ENCODE measurements at regions not wholly inside any gene's neighbourhood (a gene's known extent, or its start where the extent isn't known, plus 50 kb on each side); places are given as distances from the start of the nearest gene placed in this dataset.

DNA sequence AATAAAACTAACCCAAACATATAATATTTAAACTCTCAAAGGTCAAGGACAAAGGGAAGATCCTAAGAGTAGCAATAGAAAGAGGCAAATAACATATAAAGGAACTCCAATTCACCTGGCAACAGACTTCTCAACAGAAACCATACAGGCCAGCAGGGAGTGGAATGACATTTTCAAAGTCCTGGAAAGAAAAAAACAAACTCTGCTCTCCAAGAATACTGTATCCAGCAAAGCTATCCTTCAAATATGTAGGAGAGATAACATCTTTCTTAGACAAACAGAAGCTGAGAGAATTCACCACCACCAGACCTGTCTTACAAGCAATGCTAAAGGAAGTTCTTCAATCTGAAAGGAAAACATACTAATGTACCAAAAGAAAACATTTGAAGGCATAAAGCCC is 51.5 kb upstream of the TMEM158 start:
- no peak for DNase-seq

DNA sequence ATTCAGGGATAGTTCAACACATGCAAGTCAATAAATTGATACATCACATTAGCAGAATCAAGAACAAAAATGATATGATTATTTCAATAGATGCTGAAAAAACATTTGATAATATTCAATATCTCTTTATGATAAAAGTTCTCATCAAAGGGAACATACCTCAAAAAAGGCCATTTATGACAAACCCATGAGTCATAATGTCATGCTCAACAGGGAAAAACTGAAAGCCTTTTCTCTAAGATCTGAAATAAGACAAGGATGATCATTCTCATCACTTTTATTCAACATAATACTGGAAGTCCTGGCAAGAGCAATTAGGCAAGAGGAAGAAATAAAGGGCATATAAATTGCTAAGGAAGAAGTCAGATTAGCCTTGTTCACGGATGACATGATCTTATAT is 54.1 kb upstream of the TMEM158 start:
- no peak for DNase-seq

DNA sequence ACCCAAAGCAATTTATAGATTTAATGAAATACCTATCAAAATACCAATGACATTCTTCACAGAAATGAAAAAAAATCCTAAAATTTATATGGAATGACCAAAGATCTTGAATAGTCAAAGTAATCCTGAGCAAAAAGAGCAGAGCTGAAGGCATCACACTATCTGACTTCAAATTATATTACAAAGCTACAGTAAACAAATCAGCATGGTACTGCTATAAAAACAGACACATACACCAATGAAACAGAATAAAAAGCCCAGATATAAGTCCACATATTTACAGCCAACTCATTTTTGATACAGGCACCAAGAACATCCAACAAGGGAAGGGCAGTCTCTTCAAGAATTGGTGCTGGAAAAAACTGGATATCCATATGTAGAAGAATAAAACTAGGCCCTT is 54.9 kb upstream of the TMEM158 start:
- no peak for DNase-seq

DNA sequence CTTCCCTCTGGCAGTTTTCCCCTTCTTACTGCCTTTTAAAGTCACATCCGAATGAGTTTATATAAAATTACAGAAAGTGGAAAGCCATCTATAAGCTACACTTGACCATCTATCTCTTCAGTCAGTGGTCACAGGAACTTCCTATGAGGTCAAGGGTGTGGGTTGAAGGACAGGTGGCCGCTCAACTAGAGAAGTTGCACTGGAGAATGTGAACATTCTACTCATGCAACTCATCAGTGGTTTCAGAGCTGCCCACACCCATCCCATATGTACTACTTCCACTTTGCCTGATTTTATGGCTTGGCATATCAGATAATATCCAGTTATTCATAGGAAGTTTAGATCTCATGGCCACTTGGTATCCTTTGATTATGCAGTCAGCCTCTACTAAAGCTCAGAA is 57.4 kb upstream of the TMEM158 start:
- DNase-seq, result no peak

DNA sequence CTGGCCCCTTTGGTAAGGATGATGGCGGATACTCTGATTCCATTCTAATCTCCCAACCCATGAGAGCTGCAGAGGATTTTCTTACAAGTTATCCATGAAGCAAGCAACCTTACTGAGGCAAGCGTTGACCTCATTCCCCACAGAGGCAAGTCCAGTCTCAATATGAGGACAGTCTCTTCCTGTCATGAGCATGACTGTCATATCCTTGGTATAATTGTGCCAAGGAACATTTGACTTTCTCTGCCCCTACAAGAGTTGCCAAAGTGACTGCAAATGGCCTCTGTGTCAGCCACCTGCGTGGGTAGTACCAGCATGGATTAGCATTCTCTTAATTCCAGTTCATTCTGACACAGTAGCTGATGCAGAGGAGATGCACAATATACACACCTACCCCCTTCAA is 71.2 kb upstream of the TMEM158 start:
- DNase-seq, result no peak

DNA sequence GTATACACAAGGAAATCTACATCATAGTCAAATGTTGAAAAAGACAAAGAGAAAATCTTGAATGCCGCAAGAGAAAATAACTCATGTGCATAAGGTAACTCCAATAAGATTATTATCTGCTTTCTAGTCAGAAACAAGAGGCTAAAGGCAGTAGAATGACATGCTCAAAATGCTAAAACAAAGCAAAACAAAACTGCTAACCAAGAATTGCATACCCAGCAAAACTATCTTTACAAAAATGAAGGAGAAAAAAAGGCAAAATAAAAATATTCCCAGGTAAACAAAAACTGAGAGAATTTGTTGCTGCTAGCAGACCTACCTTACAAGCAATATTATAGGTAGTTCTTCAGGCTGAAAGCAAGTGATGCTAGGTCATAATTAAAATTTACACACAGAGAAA is 76.4 kb upstream of the TMEM158 start:
- no peak for DNase-seq

DNA sequence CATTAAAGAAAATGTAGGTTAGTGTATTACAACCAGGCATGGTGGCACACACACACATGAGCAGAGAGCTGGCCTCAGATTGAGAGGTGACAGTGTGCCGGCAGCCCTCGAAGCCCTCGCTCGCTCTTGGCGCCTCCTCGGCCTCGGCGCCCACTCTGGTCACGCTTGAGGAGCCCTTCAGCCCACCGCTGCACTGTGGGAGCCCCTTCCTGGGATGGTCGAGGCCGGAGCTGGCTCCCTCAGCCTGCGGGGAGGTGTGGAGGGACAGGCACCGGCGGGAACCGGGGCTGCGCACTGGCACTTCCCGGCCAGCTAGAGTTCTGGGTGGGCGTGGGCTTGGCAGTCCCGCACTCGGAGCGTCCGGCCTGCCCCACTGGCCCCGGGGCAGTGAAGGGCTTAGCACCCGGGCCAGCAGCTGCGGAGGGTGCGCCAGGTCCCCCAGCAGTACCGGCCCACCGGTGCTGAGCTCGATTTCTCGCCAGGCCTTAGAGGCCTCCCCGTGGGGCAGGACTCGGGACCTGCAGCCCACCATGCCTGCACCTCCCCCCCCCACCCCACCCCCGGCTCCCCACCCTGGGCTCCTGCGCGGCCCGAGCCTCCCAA is 80.4 kb upstream of the TMEM158 start:
- no peak for DNase-seq

DNA sequence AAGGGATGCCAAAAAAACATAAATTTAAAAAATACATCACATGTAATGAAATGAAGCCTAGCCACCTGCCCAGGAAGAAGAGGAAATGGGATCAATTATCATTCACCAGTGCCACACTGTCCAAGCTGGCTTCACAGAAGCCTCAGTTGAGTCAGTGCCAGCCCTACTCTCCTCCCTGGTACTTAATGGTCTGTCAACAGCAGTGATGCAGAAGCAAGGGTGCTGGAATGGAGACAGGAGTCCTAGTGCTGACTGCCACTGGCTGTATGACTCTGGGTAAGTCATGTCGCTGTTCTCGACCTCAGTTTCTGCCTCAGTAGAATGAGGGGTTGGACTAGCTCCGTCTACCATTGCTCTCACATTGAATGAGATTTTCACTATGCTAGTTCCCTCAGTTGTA is 78.5 kb upstream of the LARS2 start:
- DNase-seq, result no peak

DNA sequence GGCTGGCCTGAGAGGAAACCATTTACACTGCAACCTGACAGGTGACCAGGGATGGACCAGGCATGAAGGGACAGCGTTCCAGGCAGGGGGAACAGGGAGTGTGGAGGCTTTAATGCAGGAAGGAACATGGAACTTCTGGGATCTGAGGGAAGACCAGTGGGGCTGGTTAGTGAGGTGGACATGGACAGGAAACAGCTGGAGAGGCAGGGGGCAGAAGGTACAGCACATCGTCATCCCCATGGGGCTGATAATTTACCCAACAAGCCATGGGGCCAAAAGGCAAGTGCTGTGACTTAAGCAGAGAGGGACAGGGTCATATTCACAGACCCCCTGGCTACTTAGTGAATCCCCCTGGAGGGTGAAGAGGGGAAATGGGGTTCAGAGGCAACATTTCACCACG is 77.0 kb upstream of the LARS2 start:
- no peak for DNase-seq

DNA sequence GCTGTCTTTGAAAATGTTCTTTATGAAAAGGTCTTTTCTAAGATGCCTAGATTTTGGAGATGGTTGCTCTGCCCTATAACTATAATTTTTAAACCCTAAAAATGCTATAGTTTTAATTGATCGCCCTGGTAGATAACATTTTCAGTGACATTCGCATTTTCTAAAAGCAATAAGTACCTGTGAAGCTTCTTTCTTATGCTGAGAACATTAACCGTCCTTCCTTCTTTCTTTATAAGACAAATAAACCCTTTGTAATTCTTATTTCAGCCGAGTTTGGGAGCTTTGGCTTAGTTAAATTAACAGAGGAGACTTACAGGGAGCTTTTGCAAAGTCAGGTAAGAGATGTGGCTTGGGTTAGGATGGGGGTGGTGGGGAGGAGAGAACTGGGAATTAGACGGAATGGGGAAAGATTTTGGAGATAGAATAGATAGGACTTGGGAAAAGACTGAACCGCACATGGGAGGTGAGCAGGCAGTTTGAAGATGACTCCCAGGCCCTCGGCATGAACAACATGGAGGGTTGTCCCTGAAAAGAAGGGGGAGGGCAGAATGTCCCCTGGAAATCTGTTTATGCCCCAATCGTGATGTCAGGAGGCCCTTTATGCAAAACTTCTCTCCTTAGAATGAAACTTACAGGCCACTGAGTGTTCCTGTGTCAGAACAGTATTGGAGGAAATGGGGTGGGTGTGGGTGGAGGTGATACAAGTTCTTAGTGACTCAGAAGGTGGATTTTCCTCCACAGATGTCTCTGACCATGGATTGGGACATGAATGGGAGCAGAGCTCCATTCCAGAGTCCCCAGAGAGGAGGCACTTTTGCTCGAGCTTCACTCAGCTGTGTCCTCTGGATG is 76.2 kb upstream of the LARS2 start:
- DNase-seq, result no peak

DNA sequence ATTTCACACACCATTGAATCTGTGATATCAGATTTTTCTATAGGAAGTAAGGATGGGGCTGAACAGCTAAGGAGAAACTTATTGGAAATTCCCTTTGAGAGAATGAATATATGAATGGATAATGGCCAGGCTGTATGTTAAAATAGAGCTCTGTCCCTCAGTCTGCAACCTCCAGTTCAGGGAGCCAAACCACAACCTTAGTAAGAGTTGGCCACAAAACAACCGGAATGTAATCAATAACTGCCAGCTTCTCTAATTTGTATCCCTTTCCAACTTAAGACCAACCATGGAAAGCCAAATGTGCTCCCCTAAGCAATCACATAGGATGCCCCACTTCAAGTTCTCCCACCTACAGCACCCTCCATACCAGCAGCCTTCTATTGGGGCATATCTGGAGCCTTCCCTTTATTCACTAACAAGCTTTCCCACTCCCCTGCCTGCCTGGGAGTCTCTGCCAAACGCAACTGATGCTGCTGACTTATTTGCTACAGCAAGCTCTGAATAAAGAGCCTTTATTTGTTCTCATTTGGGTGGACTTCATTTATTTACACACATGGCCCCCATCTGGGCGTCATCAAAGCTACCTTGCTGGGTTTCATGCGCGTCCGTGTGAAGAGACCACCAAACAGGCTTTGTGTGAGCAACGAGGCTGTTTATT is 75.4 kb upstream of the LARS2 start:
- no peak for DNase-seq

DNA sequence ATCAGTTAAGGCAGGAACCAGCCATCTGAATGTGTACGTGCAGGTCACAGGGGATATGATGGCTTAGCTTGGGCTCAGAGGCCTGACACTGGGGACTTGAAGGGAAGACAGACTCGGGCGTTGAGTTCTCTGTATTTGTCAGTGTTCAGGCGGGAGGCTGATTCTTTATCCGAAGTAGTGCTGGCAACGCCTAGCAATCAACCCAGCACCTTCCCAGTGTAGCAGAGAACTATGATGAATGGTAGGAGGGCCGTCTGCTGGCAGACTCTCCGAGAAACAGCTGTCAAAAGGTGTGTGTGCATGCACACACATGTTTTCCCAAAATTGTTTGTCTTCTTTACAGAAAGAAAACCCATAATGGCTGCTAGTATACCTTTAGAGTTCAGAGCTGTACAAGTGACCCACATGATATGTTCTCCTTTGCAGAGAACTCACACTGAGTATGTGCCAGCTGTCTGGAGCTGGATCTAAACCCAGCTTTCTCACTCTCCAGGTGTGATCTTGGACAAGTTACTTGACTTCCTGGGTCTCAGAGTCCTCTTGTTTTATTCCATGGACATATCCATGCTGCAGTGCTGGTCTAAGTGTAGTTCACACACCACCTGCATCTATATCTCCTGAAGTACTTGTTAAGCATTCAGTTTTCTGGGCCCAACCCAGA is 74.5 kb upstream of the LARS2 start:
- DNase-seq, result no peak

DNA sequence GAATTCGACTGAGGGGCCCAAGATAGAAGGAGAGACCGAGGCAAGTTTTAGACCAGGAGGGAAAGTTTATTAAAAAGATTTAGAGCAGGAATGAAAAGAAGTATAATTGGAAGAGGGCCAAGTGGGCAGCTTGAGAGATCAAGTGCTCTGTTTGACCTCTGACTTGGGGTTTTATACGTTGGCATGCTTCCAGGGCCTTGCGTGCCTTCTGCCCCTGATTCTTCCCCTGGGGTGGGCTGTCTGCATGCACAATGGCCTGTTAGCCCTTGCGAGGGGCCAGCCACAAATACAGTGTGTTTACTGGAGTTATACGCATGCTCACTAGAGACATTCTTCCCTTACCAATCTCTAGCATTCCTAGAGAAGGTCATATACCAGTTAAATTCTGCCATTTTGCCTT is 70.7 kb upstream of the LARS2 start:
- no peak for DNase-seq

DNA sequence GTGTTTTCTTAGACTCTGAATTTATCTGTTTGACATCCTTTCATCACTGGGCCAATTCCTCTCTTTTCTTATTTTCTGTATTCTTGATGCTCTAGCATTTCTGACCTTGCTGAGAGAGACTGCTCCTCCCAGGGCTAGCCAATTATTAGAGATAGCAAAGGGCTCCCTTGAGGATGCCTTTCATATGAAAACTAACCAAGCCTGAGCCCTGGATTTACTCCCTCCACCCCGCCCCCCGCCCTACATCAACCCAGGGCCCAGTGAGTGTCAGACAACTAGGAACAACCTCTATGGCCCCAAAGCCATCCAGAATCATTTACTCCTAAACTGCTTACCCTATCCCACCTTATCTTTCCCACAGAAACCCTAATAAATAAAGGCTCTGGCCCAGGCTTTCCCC is 69.7 kb upstream of the LARS2 start:
- DNase-seq, result no peak

DNA sequence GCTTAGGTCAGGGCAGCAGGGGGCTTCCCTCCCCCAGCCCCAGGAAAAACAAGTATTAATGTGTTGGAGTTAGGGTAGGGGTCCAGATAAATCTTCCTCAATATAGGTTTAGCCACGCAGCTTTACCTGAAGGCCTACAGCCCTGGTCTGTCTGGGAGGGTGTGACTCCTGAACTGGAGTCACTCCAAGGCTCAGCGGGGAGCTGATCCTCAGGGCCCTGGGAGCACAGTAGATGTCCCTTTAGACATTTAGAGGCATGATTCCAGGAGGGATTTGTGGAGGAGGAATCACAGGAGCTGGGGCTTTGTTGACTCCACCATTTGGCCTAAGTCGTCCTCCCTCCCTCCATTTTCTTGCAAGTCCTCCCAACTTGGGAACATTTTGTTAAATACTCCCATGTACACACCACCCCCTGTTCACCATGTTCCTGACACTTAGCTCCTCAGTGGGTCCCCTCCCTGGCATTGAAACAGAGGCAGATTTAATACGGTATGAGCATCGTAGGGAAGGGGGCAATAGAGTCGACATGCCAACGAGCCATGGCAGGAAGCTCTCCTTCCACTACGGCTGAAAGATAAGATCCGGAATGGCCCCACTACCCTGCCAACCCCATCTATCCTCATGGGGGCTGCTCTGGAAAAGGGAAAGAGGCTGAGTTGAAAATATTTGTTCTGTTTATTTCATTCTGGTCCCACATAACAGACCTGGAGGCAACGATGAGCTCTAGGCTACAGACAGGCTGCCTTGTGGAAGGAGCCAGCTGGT is 69.0 kb upstream of the LARS2 start:
- DNase-seq, result no peak

DNA sequence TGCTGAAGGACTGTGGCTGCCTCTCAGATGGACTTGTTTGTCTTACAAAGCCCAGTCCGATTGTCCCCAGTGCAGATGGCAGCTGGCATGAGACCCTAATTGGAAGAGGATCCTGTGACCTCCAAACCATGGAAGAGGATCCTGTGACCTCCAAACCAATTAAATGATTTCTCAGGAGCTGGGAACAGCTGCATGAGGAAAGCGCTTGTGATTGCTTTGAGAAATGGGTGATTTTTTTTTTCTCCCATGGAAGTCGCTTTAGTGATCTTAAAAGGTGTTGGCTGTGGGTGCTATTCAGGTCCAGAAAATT is 68.4 kb upstream of the LARS2 start:
- no peak for DNase-seq

DNA sequence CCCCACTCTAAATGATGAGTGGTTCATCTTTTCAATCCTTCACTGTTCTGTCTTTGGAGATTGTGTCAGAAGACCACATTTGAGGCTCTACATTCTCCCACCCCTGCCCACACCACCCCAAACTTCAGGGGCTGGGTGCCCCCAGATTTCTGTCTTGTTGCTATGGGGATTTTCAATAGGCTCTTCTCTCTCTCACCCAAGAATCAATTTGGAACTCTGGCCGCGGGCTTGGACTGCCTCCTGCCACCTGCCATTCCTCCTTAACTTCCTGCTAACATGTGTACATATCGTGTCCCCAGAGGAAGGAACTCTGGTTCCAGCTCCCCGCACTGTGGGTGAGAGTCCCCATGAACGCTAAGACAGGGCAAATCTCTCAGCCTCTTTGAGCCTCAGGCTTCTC is 67.4 kb upstream of the LARS2 start:
- DNase-seq, result no peak

DNA sequence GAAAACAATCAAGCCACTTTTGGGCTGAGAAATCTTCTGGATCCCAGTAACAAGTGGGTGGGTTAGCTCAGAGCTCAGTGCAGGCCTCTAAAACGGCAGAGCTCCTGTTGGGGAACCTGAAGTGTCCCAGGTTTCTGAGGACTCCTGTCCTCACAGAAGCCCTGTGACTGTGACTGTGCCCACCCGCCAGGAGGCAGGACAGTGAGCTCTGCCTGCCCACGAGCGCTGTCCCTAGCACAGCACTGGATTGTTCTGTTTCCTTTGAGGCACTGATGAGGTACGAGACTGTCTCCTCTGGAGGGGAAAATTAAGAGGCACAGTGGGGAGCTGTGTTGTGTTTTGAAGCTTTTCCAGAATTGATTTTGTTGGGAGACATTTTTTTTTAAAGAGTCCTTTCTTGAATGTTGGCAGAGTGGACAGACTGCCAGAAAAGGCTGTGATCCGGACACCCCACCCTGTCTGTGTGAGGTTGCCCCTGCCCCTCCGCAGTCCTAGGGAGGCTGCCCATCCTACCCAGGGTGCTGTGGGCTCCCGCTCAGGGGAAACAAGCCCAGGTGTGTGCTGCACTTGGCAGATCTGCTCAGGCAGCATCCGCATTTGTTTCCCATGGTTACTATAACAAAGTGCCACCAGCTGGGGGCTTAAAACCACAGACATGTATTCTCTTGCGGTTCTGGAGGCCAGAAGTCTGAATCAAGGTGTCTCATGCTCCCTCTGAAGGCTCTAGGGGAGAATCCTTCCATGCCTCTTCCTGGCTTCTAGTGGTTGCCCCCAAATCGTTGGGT is 66.6 kb upstream of the LARS2 start:
- no peak for DNase-seq

DNA sequence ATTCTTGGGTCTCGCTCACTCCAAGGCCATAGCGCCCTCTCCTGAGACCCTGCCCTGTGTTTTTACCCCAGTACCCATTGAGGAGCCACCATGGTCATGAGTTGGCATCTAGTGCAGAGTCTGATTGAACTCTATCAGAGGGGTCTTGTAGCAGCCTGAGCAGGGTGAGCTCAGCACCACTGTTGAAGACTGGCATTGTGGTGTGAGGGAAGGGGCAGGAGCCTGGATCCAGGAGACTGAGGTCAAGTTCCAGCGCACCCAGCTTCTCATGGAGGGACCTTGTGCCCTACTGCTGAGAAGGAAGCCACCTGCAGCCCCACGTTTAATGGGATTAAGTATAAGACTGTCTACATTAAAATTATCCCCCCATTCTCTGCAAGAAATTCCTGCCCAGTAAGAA is 65.8 kb upstream of the LARS2 start:
- no peak for DNase-seq

DNA sequence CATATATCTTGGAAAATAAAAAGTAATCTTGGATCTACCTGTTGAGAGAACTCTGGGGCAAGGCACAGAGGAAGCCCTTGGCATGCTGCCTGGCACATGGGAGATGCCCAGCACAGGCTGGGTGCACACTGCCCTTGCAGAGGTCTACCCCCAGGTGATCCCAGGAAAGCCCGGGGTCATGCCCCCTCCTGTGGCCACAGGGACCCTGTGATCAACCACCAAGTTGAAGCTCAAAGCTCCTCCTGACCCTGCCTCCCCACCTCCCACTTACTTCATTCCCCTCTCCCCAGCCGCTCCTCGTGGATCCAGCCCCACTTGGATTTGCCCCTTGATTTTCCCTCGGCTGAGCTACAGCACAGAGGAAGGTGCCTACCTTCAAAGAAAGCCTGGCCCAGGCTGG is 62.7 kb upstream of the LARS2 start:
- no peak for DNase-seq

DNA sequence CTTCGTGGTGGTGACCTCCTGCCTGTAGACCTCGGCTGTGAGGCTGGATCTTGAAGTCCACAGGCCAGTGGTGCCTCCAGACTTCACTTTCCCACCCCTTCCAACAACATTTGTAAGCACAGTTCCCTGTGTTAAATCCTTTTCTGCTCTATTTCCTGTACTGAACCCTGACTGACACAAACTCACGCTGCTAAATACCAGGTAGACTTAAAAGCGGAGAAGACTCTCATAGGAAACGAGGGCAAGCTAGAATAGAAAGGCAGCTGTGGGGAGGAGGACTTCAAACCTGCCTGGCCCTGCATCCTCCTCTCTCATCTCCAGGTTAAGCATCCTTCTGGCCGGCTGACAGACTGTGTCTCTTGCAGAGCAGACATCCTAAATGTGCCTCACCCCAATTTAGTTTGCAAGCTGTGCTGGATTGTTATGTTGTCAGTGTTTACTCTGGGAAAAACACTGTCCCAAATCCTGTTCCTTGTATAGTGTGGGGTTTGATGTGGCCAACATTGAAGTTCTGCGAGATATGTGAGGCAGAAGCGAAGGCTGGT is 58.5 kb upstream of the LARS2 start:
- DNase-seq, result no peak

Data from NCI-H1694 (cell line).